MG63 (cell line): ENCODE measurements at regions not wholly inside any gene's neighbourhood (a gene's known extent, or its start where the extent isn't known, plus 50 kb on each side); places are given as distances from the start of the nearest gene placed in this dataset.
"Not testable (repeated sequence)": the region's sequence is repeated elsewhere in the genome, so short reads cannot be mapped to it uniquely, and the experiment has no call there.

ENCODE experiments used
- DNase-seq: peaks from one replicate; pipeline ENCODE4 v3.0.0-alpha.2; 2020
- H3K27me3 ChIP-seq: fragments of 250-450 bp; sonication (Bioruptor Pico); 2 replicates; pipeline ENCODE4 v1.5.1; 2020; ENCODE audit warnings: mild to moderate bottlenecking, moderate library complexity
- H3K36me3 ChIP-seq: fragments of 250-450 bp; sonication (Bioruptor Pico); 2 replicates; pipeline ENCODE4 v1.5.1; 2020; ENCODE audit warnings: mild to moderate bottlenecking, moderate library complexity
- H3K4me3 ChIP-seq: fragments of 250-450 bp; sonication (Bioruptor Pico); 2 replicates; pipeline ENCODE4 v1.5.1; 2020; ENCODE audit warnings: mild to moderate bottlenecking, moderate library complexity
- H3K9me3 ChIP-seq: fragments of 250-450 bp; sonication (Bioruptor Pico); 2 replicates; pipeline ENCODE4 v1.5.1; 2020; ENCODE audit warnings: mild to moderate bottlenecking, moderate library complexity

- DNase-seq: no peak
- Histone ChIP-seq H3K36me3 (no peaks in the 10 kb centered on the region), H3K9me3 (no peaks in the 10 kb centered on the region; the same call in 1 of the 2 replicates), H3K4me3 (no peak overlapping the region), H3K27me3 (no peaks in the 10 kb centered on the region)
Observed at GRCh38 chr1:72431810-72432209, 149.5 kb upstream of the NEGR1 start.

GRCh38 chr1:72428276-72428675 lies 145.9 kb upstream of the NEGR1 start:
- not testable (repeated sequence) for H3K9me3 ChIP-seq, H3K36me3 ChIP-seq, H3K27me3 ChIP-seq, DNase-seq, H3K4me3 ChIP-seq

DNA sequence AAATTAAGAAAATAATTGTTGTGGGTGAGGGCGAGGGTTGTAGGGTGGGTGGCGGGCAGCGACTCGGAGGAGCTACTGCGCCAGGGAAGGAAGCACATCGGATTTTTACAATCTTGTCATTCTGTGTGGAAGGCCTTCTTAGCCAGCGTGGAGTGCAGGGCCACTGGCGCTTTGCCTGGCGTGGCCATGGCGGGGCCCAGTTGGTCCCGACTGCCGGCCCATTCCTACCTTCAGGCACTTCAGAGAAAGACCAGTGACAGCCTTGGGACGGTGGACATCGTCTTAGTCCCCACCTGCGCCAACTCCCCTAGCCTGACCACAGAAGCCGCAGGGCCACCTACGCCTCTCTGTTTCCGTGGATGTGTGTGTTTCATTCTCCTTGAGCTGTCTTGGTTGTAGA lies 136.9 kb upstream of the NEGR1 start:
- H3K36me3 ChIP-seq: no peaks in the 10 kb centered on the region
- DNase-seq: no peak

DNA sequence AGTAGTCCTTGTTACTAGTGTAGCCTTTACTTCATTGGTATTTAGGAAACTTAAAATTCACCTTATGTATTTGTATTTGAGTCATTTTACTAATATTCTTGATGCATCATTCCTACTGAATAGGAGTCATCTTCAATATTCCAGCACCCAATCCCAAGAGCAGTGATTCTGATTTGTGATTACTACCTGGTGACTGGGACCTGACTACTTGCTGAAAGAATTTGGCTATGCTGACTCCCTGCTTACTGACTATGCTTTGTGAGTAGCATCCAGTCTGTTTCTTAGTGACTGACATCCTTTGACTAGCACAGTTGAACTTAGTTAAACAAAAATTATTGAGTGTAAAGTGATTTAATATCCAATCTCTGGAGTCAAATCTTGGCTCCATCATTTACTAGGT lies 129.9 kb upstream of the NEGR1 start:
- DNase-seq: peak; percentile 2
- Histone ChIP-seq H3K36me3 (no peaks in the 10 kb centered on the region), H3K9me3 (no peaks in the 10 kb centered on the region), H3K27me3 (no peaks in the 10 kb centered on the region), H3K4me3 (no peak overlapping the region)

More for the DNA sequence above, 136.9 kb upstream of the NEGR1 start:
- Histone ChIP-seq H3K27me3 (no peaks in the 10 kb centered on the region), H3K9me3 (no peaks in the 10 kb centered on the region), H3K4me3 (no peak overlapping the region)

GRCh38 chr1:72399807-72400206 lies 117.5 kb upstream of the NEGR1 start:
- Histone ChIP-seq H3K9me3 (0 out of 2 replicates have a peak, but pooled peaks cover 2% of the 10 kb centered on the region), H3K27me3 (no peaks in the 10 kb centered on the region), H3K36me3 (no peaks in the 10 kb centered on the region), H3K4me3 (no peak overlapping the region)
- DNase-seq: no peak

DNA sequence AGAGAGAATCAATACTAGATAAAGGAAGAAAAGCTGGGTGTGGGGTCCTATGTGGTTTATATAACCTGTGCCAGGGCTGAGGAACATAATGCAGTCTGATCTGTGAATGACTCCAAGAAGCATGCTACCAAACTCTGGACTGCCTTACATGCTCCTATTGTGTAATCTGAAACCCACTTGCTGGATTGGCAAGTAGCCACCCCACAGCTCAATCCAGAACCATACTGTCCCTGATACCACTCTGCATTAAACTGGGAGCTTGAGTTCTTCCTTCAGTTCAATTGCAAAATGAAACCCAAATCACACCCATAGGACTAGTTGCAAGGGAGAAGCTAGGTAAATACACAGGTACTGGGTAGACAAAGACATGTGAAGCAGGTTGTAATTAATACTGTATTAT lies 115.4 kb upstream of the NEGR1 start:
- Histone ChIP-seq H3K27me3 (no peaks in the 10 kb centered on the region), H3K9me3 (0 out of 2 replicates have a peak, but pooled peaks cover 2% of the 10 kb centered on the region), H3K4me3 (no peak overlapping the region), H3K36me3 (no peaks in the 10 kb centered on the region)
- peak; percentile 65 for DNase-seq

GRCh38 chr1:72394457-72394856 lies 112.1 kb upstream of the NEGR1 start:
- Histone ChIP-seq H3K4me3 (no peak overlapping the region), H3K9me3 (peaks cover 6% of the 10 kb centered on the region; the same call in 1 of the 2 replicates), H3K27me3 (no peaks in the 10 kb centered on the region), H3K36me3 (no peaks in the 10 kb centered on the region)
- DNase-seq: no peak

DNA sequence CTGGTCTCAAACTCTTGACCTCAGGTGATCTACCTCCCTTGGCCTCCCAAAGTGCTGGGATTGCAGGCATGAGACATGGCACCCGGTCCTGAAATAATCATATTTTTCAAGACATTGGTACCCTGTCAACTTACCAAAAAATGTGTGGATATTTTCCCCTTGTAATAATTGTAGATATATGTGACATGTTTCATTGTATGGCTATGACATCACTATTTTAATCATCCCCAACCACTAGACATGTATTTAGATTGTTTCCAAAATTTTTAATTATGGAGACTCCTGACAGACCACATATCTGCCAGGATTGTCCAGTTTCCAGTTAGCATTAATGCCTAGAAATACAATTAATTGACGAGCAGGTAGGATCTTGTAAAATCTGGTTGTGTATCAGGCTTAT lies 96.7 kb upstream of the NEGR1 start:
- Histone ChIP-seq H3K36me3 (no peaks in the 10 kb centered on the region), H3K27me3 (no peaks in the 10 kb centered on the region), H3K4me3 (no peak overlapping the region), H3K9me3 (no peaks in the 10 kb centered on the region)
- no peak for DNase-seq

GRCh38 chr1:72375226-72375625 lies 92.9 kb upstream of the NEGR1 start:
- no peaks in the 10 kb centered on the region for H3K27me3 ChIP-seq
- no peak overlapping the region for H3K4me3 ChIP-seq
- DNase-seq: no peak

DNA sequence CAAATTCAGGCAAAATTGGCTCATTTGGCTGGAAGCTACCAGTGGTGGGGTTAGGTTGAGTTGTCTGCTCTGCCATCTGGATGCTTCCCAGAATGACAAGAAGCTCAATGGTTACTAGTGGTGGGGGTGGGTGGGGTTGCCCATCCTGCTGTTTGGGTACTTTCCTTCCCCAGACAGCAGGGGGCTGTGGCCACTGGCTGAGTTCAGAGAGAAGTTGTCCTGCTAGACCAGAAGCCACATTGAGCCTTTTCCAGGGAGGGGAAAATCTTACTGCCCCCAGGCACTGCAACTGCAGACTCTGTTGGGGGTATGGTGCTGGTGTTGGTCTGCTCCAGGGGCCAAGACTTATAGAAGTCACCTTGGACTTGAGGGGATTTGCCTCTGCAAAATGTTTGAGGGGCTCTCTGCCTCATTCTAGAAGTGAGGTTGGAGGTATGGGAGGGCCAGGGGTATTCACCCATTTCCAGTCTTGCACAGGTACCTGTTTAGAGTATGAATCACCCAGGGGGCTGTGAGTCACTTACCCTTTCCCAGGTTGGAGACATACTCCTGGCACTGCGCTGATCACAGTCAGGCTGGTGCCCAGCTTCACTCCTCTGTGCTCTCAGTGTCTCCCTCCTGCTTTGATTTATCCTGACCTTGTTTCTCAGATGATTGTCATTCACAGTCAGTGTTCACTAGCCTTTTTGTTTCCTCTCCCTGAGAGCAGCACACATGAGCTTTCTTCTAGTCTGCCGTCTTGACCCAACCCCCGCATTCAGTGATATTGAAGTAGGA lies 89.1 kb upstream of the NEGR1 start:
- DNase-seq: no peak
- Histone ChIP-seq H3K36me3 (no peaks in the 10 kb centered on the region), H3K4me3 (no peak overlapping the region), H3K27me3 (no peaks in the 10 kb centered on the region), H3K9me3 (no peaks in the 10 kb centered on the region)

More at GRCh38 chr1:72375226-72375625, 92.9 kb upstream of the NEGR1 start:
- H3K36me3 ChIP-seq: no peaks in the 10 kb centered on the region
- no peaks in the 10 kb centered on the region for H3K9me3 ChIP-seq

DNA sequence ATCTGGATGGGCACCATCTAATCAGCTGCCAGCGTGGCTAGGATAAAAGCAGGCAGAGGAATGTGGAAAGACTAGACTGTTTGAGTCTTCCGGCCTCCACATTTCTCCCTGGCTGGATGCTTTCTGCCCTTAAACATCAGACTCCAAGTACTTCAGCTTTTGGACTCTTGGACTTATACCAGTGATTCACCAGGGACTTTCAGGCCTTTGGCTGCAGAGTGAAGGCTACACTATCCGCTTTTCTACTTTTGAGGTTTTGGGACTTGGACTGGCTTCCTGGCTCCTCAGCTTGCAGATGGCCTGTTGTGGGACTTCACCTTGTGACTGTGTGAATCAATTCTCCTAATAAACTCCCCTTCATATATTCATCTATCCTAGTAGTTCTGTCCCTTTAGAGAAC lies 88.5 kb upstream of the NEGR1 start:
- H3K4me3 ChIP-seq, H3K27me3 ChIP-seq, H3K36me3 ChIP-seq, DNase-seq, H3K9me3 ChIP-seq: not testable (repeated sequence)

- Histone ChIP-seq H3K36me3 (no peaks in the 10 kb centered on the region), H3K27me3 (no peaks in the 10 kb centered on the region), H3K4me3 (no peak overlapping the region), H3K9me3 (no peaks in the 10 kb centered on the region)
- DNase-seq: no peak
Observed at GRCh38 chr1:72369069-72369757, 86.9 kb upstream of the NEGR1 start.

- DNase-seq: peak; percentile 5
- H3K36me3 ChIP-seq: no peaks in the 10 kb centered on the region
- no peak overlapping the region for H3K4me3 ChIP-seq
- no peaks in the 10 kb centered on the region for H3K27me3 ChIP-seq
- no peaks in the 10 kb centered on the region for H3K9me3 ChIP-seq
Observed at GRCh38 chr1:72366466-72366865, 84.1 kb upstream of the NEGR1 start.

DNA sequence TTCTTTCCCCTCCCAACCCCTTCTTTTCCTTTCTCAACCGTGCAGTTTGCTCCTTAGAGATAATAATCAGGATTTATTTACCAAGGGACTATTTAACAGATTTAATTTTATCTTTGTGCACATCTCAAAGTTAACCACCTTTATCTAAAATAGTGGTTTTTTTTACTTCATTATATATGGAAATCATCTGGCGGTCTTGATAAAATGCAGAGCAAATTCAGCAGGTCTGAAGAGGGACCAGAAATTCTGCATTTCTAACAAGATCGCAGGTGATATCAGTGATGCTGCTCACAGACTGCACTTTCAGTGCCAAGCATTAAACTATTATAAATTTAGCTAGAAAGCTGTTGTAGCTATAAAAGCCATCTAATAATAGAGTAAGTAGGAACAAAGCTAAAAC lies 83.4 kb upstream of the NEGR1 start:
- Histone ChIP-seq H3K4me3 (no peak overlapping the region), H3K9me3 (no peaks in the 10 kb centered on the region), H3K27me3 (no peaks in the 10 kb centered on the region), H3K36me3 (no peaks in the 10 kb centered on the region)
- no peak for DNase-seq

DNA sequence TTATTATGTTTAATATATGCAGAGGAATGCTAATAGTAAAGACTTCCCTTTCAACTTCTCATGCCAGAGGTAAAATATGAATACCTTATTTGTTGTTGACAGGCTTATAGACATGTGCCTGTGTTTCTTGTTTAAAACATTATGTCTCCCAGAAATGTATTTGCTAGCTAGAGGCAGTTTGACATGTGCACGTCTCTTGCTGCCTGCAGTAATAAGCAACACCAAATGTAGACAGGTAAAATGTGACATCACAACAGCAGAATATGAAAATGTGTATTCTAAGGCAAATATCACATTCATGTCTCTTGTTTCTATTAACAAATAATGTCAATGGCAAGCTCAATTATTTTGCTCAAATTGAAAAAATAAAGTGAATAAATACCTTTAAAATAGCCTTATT lies 80.2 kb upstream of the NEGR1 start:
- no peak for DNase-seq
- Histone ChIP-seq H3K9me3 (no peaks in the 10 kb centered on the region), H3K36me3 (no peaks in the 10 kb centered on the region), H3K27me3 (no peaks in the 10 kb centered on the region), H3K4me3 (no peak overlapping the region)

DNA sequence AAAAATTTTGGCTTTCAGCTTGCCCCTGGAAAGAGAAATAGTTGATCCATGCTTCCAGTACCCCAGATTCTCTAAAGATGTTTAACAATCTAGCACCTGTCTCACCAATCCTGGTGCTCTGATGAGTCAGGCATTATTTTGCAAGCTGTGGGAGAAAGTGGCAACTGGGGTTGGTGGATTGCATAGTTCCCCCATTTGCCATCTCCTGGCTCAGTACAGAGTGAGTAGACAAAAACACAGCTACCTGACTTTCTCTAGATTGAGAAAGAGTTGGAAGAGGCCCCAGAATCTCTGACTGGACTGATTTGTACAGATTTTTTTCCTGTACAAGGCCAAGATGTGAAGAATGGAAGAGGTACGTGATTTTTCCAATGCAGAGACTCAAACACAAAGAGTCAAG lies 75.1 kb upstream of the NEGR1 start:
- Histone ChIP-seq H3K36me3 (no peaks in the 10 kb centered on the region), H3K4me3 (no peak overlapping the region), H3K9me3 (no peaks in the 10 kb centered on the region), H3K27me3 (no peaks in the 10 kb centered on the region)
- no peak for DNase-seq

DNA sequence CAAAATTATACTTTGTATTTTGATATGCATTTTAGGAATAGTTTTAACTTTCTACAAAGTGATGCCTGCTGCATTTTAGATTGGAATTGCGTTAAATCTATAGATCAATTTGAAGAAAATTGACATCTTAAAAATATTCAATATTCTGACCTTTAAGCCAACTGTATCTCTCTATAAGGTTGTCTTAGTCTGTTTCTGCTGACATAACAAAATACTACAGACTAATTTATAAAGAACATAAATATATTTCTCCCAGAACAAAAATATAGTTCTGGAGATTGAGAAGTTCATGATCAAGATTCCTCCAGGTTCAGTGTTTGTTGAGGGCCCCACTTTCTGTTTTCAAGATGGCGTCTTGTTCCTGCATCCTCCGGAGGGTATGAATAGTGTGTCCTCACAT lies 73.6 kb upstream of the NEGR1 start:
- H3K27me3 ChIP-seq: no peaks in the 10 kb centered on the region
- no peaks in the 10 kb centered on the region for H3K36me3 ChIP-seq
- no peak overlapping the region for H3K4me3 ChIP-seq
- no peak for DNase-seq
- no peaks in the 10 kb centered on the region for H3K9me3 ChIP-seq

GRCh38 chr1:72341661-72342060 lies 59.3 kb upstream of the NEGR1 start:
- H3K4me3 ChIP-seq: no peak overlapping the region
- no peaks in the 10 kb centered on the region for H3K9me3 ChIP-seq
- H3K27me3 ChIP-seq: no peaks in the 10 kb centered on the region
- no peak for DNase-seq
- no peaks in the 10 kb centered on the region for H3K36me3 ChIP-seq
